MCF 10A (cell line): ENCODE measurements at regions not wholly inside any gene's neighbourhood (a gene's known extent, or its start where the extent isn't known, plus 50 kb on each side); places are given as distances from the start of the nearest gene placed in this dataset.
A peak's percentile ranks its signal among the peaks of the same experiment; 100 is the strongest.
"Not testable (repeated sequence)": the region's sequence is repeated elsewhere in the genome, so short reads cannot be mapped to it uniquely, and the experiment has no call there.

Experiments used
- BruUV-seq: library from RNA; stranded (reverse); fragments of 400-500 nt; replicated peaks from 2 replicates; lab custom pipeline; 2021; lab: Mats Ljungman, UMichigan
- CTCF ChIA-PET: fragments of 300-600 bp; sonication (Branson Sonifier 250); formaldehyde crosslinking; extraction: SDS; loops from one replicate; lab custom pipeline; 2021; ENCODE audit warnings: antibody characterized with exemption, inconsistent platforms; lab: Yijun Ruan, JAX
- POLR2A ChIA-PET: fragments of 300-600, 350-650 bp; sonication (Branson Sonifier 250); formaldehyde crosslinking; extraction: SDS; loops from one replicate; lab custom pipeline; 2020; ENCODE audit warnings: antibody characterized with exemption, inconsistent platforms; lab: Yijun Ruan, JAX
- DNase-seq: peaks from one replicate; pipeline ENCODE4 v3.0.0-alpha.2; 2018; ENCODE audit not compliant: unreplicated experiment
- H3K27ac Mint-ChIP-seq: one replicate; pipeline ENCODE4 v1.8.0; 2022; ENCODE audit warnings: mild to moderate bottlenecking, low read depth, mixed read lengths; ENCODE audit not compliant: unreplicated experiment
- H3K27me3 Mint-ChIP-seq: one replicate; pipeline ENCODE4 v1.8.0; 2022; ENCODE audit warnings: mixed read lengths; ENCODE audit not compliant: insufficient read depth, unreplicated experiment
- H3K36me3 Mint-ChIP-seq: one replicate; pipeline ENCODE4 v1.8.0; 2022; ENCODE audit warnings: mild to moderate bottlenecking, moderate library complexity, mixed read lengths; ENCODE audit not compliant: insufficient read depth, unreplicated experiment
- H3K4me1 Mint-ChIP-seq: one replicate; pipeline ENCODE4 v1.8.0; 2022; ENCODE audit warnings: mixed read lengths; ENCODE audit not compliant: insufficient read depth, unreplicated experiment
- H3K4me3 Mint-ChIP-seq: one replicate; pipeline ENCODE4 v1.8.0; 2022; ENCODE audit warnings: mild to moderate bottlenecking, moderate library complexity, mixed read lengths; ENCODE audit not compliant: unreplicated experiment
- H3K9me3 Mint-ChIP-seq: one replicate; pipeline ENCODE4 v1.8.0; 2022; ENCODE audit warnings: mixed read lengths; ENCODE audit not compliant: unreplicated experiment
- CTCF ChIP-seq: fragments of 200-600 bp; IDR thresholded peaks from one replicate; pipeline ENCODE4 v1.8.0; 2022; ENCODE audit warnings: antibody characterized with exemption, mild to moderate bottlenecking; ENCODE audit not compliant: unreplicated experiment
- intact Hi-C: fragments of 100-400 bp; cut with micrococcal nuclease; formaldehyde crosslinking; loops from 2 replicates; pipeline ENCODE4 v1.14.1; 2022

GRCh38 chr12:89228491-89228890 lies 123.8 kb downstream of the DUSP6 start:
- TF ChIP-seq CTCF, result no peak
- POLR2A ChIA-PET, result interaction anchor here (1.4 to 1.9 kb wide), 3 partner anchors 9 to 124 kb away, joined by 3 to 8 read pairs (median 5); partner anchors contain the start of gene DUSP6
- Mint-ChIP-seq H3K4me3 (no peak overlapping the region), H3K27me3 (no peaks in the 10 kb centered on the region), H3K4me1 (peaks cover 35% of the 10 kb centered on the region), H3K36me3 (no peaks in the 10 kb centered on the region), H3K27ac (no peak overlapping the region), H3K9me3 (no peaks in the 10 kb centered on the region)
- DNase-seq, result no peak
- intact Hi-C loops, result loop anchor here (10.0 kb wide), 1 partner anchor 64 kb away; no protein-coding TSS in a partner anchor
- CTCF ChIA-PET, result interaction anchor here (0.6 to 1.5 kb wide), 5 partner anchors 9 to 904 kb away, joined by 3 to 4 read pairs (median 3); no protein-coding TSS in a partner anchor
- no TSS peak for BruUV-seq

- Mint-ChIP-seq H3K4me1 (peaks cover 37% of the 10 kb centered on the region), H3K4me3 (no peak overlapping the region), H3K27me3 (no peaks in the 10 kb centered on the region), H3K36me3 (no peaks in the 10 kb centered on the region), H3K27ac (no peak overlapping the region), H3K9me3 (no peaks in the 10 kb centered on the region)
- intact Hi-C loops, result loop anchor here (10.0 kb wide), 1 partner anchor 63 kb away; no protein-coding TSS in a partner anchor
- DNase-seq, result no peak
- CTCF ChIA-PET, result interaction anchor here (0.6 to 1.1 kb wide), 5 partner anchors 24 to 120 kb away, joined by 3 to 4 read pairs (median 3); no protein-coding TSS in a partner anchor
- no peak for TF ChIP-seq CTCF
- POLR2A ChIA-PET, result interaction anchor here (1.1 to 1.5 kb wide), 6 partner anchors 13 to 123 kb away, joined by 3 to 6 read pairs (median 4); no protein-coding TSS in a partner anchor
- no TSS peak for BruUV-seq
These were observed 124.5 kb downstream of the DUSP6 start for GRCh38 chr12:89227774-89228173.

- no peaks in the 10 kb centered on the region for H3K9me3 Mint-ChIP-seq
- no peaks in the 10 kb centered on the region for H3K27me3 Mint-ChIP-seq
- H3K4me3 Mint-ChIP-seq, result peak overlapping the region; percentile 48
- H3K27ac Mint-ChIP-seq, result peak overlapping the region; percentile 93
- CTCF ChIA-PET, result interaction anchor here (0.6 to 0.9 kb wide), 3 partner anchors 113 to 232 kb away, joined by 3 to 4 read pairs (median 3); no protein-coding TSS in a partner anchor
- TF ChIP-seq CTCF, result no peak
- POLR2A ChIA-PET, result interaction anchor here (0.9 to 1.5 kb wide), 14 partner anchors 9 to 743 kb away, joined by 3 to 9 read pairs (median 6); partner anchors contain the start of gene DUSP6
- intact Hi-C loops, result loop anchor here (1.0 to 10.0 kb wide), 5 partner anchors 45 to 235 kb away; partner anchors contain the start of gene DUSP6
- peak; percentile 96 for DNase-seq
- H3K36me3 Mint-ChIP-seq, result no peaks in the 10 kb centered on the region
- BruUV-seq, result TSS peak; percentile 96
- H3K4me1 Mint-ChIP-seq, result peaks cover 30% of the 10 kb centered on the region
These were observed 126.4 kb downstream of the DUSP6 start for GRCh38 chr12:89225808-89226411.

- POLR2A ChIA-PET, result interaction anchor here (0.6 to 1.5 kb wide), 18 partner anchors 10 to 744 kb away, joined by 3 to 9 read pairs (median 4); partner anchors contain the start of gene DUSP6
- H3K36me3 Mint-ChIP-seq, result no peaks in the 10 kb centered on the region
- peak; percentile 79 for DNase-seq
- H3K4me1 Mint-ChIP-seq, result peaks cover 28% of the 10 kb centered on the region
- peak overlapping the region; percentile 48 for H3K4me3 Mint-ChIP-seq
- no TSS peak for BruUV-seq
- intact Hi-C loops, result loop anchor here (1.0 to 10.0 kb wide), 5 partner anchors 45 to 236 kb away; partner anchors contain the start of gene DUSP6
- no peak for TF ChIP-seq CTCF
- peak overlapping the region; percentile 93 for H3K27ac Mint-ChIP-seq
- H3K27me3 Mint-ChIP-seq, result no peaks in the 10 kb centered on the region
- CTCF ChIA-PET, result interaction anchor here (0.7 to 1.7 kb wide), 4 partner anchors 65 to 232 kb away, joined by 3 to 4 read pairs (median 4); partner anchors contain the start of gene DUSP6
- H3K9me3 Mint-ChIP-seq, result no peaks in the 10 kb centered on the region
These were observed 126.9 kb downstream of the DUSP6 start for GRCh38 chr12:89225401-89225800.

DNA sequence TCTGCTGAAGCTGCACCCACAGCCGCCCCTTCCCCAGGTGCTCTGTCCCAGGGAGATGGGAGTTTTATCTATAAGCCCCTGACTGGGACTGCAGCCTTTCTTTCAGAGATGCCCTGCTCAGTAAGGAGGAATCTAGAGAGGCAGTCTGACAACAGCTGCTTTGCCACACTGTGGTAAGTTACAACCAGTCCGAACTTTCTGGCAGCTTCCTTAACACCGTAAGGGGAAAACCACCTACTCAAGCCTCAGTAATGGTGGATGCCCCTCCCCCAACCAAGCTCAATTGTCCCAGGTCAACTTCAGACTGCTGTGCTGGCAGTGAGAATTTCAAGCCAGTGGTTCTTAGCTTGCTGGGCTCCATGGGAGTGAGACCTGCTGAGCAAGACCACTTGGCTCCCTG lies 129.7 kb downstream of the DUSP6 start:
- intact Hi-C loops, result loop anchor here (10.0 kb wide), 1 partner anchor 58 kb away; no protein-coding TSS in a partner anchor
- H3K27me3 Mint-ChIP-seq, H3K9me3 Mint-ChIP-seq, DNase-seq, H3K4me3 Mint-ChIP-seq, H3K27ac Mint-ChIP-seq, CTCF ChIA-PET, H3K36me3 Mint-ChIP-seq, BruUV-seq: not testable (repeated sequence)
- POLR2A ChIA-PET, result interaction anchor here (0.7 kb wide), 1 partner anchor 53 kb away, joined by 3 read pairs; no protein-coding TSS in a partner anchor
- H3K4me1 Mint-ChIP-seq, result peaks cover 33% of the 10 kb centered on the region
